Cardiac muscle cell (in vitro differentiated cells and primary cell): ENCODE measurements at regions not wholly inside any gene's neighbourhood (a gene's known extent, or its start where the extent isn't known, plus 50 kb on each side); places are given as distances from the start of the nearest gene placed in this dataset.

Experiments used
- DNase-seq, 2 donors: peaks; one replicate each; pipeline versions ENCODE4 v3.0.0 to v3.0.0-alpha.2; 2010 to 2017; ENCODE audit warnings: low read depth in 1 of 2, low spot score in 1 of 2
- H3K27ac ChIP-seq: fragments of 200-600 bp; sonication (generic); 2 replicates; pipeline ENCODE4 v1.5.1; 2016
- H3K27me3 ChIP-seq: fragments of 200-600 bp; sonication (generic); 2 replicates; pipeline ENCODE4 v1.6.0; 2016; ENCODE audit warnings: control low read depth
- H3K36me3 ChIP-seq: fragments of 200-600 bp; sonication (generic); 2 replicates; pipeline ENCODE4 v1.5.1; 2016; ENCODE audit warnings: control low read depth
- H3K4me1 ChIP-seq: fragments of 200-600 bp; sonication (generic); 2 replicates; pipeline ENCODE4 v1.8.1; 2017; ENCODE audit warnings: low read depth, mild to moderate bottlenecking, mixed run types
- H3K4me3 ChIP-seq: fragments of 200-600 bp; sonication (generic); 2 replicates; pipeline ENCODE4 v1.5.1; 2016; ENCODE audit warnings: mild to moderate bottlenecking
- H3K9me3 ChIP-seq: fragments of 200-600 bp; sonication (generic); 2 replicates; pipeline ENCODE4 v1.5.1; 2017; ENCODE audit warnings: low read depth, mild to moderate bottlenecking, control low read depth
- CTCF ChIP-seq: IDR thresholded peaks from 2 replicates; pipeline ENCODE4 v1.5.1; 2012; ENCODE audit warnings: low read depth, mild to moderate bottlenecking, low read length

GRCh38 chr11:59008947-59009346, 69.7 kb downstream of the GLYATL1 start:
- Histone ChIP-seq H3K4me3 (no peak overlapping the region), H3K27ac (no peak overlapping the region), H3K4me1 (no peaks in the 10 kb centered on the region), H3K27me3 (no peaks in the 10 kb centered on the region), H3K9me3 (no peaks in the 10 kb centered on the region), H3K36me3 (no peaks in the 10 kb centered on the region)
- no peak for DNase-seq
- no peak for TF ChIP-seq CTCF

GRCh38 chr11:59009661-59010060, 70.4 kb downstream of the GLYATL1 start:
- DNase-seq = no peak
- no peak overlapping the region for H3K4me3 ChIP-seq
- H3K27ac ChIP-seq = no peak overlapping the region
- H3K4me1 ChIP-seq = no peaks in the 10 kb centered on the region
- no peaks in the 10 kb centered on the region for H3K27me3 ChIP-seq
- no peaks in the 10 kb centered on the region for H3K9me3 ChIP-seq
- TF ChIP-seq CTCF = no peak
- no peaks in the 10 kb centered on the region for H3K36me3 ChIP-seq

- no peak overlapping the region for H3K27ac ChIP-seq
- no peaks in the 10 kb centered on the region for H3K36me3 ChIP-seq
- no peak for TF ChIP-seq CTCF
- no peak overlapping the region for H3K4me3 ChIP-seq
- H3K27me3 ChIP-seq = no peaks in the 10 kb centered on the region
- no peaks in the 10 kb centered on the region for H3K9me3 ChIP-seq
- DNase-seq = no peak
- H3K4me1 ChIP-seq = no peaks in the 10 kb centered on the region
Observed at GRCh38 chr11:59010708-59011107, 71.4 kb downstream of the GLYATL1 start.

GRCh38 chr11:59011655-59012397, 72.5 kb downstream of the GLYATL1 start:
- TF ChIP-seq CTCF = no peak
- no peaks in the 10 kb centered on the region for H3K4me1 ChIP-seq
- no peak overlapping the region for H3K4me3 ChIP-seq
- no peak overlapping the region for H3K27ac ChIP-seq
- no peaks in the 10 kb centered on the region for H3K27me3 ChIP-seq
- H3K9me3 ChIP-seq = no peaks in the 10 kb centered on the region
- DNase-seq = peak in 1 of 2 donors; percentile 8
- H3K36me3 ChIP-seq = no peaks in the 10 kb centered on the region

GRCh38 chr11:59012398-59013265, 73.3 kb downstream of the GLYATL1 start:
- no peak for DNase-seq
- H3K4me3 ChIP-seq = no peak overlapping the region
- TF ChIP-seq CTCF = no peak
- no peaks in the 10 kb centered on the region for H3K36me3 ChIP-seq
- H3K9me3 ChIP-seq = no peaks in the 10 kb centered on the region
- no peaks in the 10 kb centered on the region for H3K4me1 ChIP-seq
- H3K27me3 ChIP-seq = no peaks in the 10 kb centered on the region
- H3K27ac ChIP-seq = no peak overlapping the region
